ENCODE measurements at regions not wholly inside any gene's neighbourhood (a gene's known extent, or its start where the extent isn't known, plus 50 kb on each side); places are given as distances from the start of the nearest gene placed in this dataset.

GRCh38 chr4:59024257-59024656, 1914.1 kb upstream of the IGFBP7 start:
- no peak for DNase-seq (ENCODE audit: low read depth)
- Histone ChIP-seq H3K36me3 (ENCODE audit: control insufficient read depth, insufficient read depth, low read length) (no peaks in the 10 kb centered on the region), H3K4me3 (ENCODE audit: low read depth, low read length) (no peak overlapping the region), H3K27me3 (ENCODE audit: control insufficient read depth, insufficient read depth, low read length) (no peaks in the 10 kb centered on the region)
- TF ChIP-seq CTCF (IDR thresholded peaks at IDR 0.05; ENCODE audit: insufficient read depth, low read length, poor library complexity, severe bottlenecking): no peak

- no peak overlapping the region for H3K4me3 ChIP-seq (ENCODE audit: low read depth, low read length)
Measured at GRCh38 chr4:59037812-59038211, 1927.6 kb upstream of the IGFBP7 start.

GRCh38 chr4:59039046-59039445, 1928.9 kb upstream of the IGFBP7 start:
- H3K4me3 ChIP-seq (ENCODE audit: low read depth, low read length): no peak overlapping the region
- DNase-seq (ENCODE audit: low read depth): no peak
- H3K27me3 ChIP-seq (ENCODE audit: control insufficient read depth, insufficient read depth, low read length): no peaks in the 10 kb centered on the region
- no peak for TF ChIP-seq CTCF (IDR thresholded peaks at IDR 0.05; ENCODE audit: insufficient read depth, low read length, poor library complexity, severe bottlenecking)
- no peaks in the 10 kb centered on the region for H3K36me3 ChIP-seq (ENCODE audit: control insufficient read depth, insufficient read depth, low read length)

More at GRCh38 chr4:59037812-59038211, 1927.6 kb upstream of the IGFBP7 start:
- Histone ChIP-seq H3K36me3 (ENCODE audit: control insufficient read depth, insufficient read depth, low read length) (no peaks in the 10 kb centered on the region), H3K27me3 (ENCODE audit: control insufficient read depth, insufficient read depth, low read length) (no peaks in the 10 kb centered on the region)
- TF ChIP-seq CTCF (IDR thresholded peaks at IDR 0.05; ENCODE audit: insufficient read depth, low read length, poor library complexity, severe bottlenecking): no peak
- DNase-seq (ENCODE audit: low read depth): no peak

- no peak for DNase-seq (ENCODE audit: low read depth)
Measured at GRCh38 chr4:59044286-59044900, 1934.2 kb upstream of the IGFBP7 start.

GRCh38 chr4:59054086-59054485, 1943.9 kb upstream of the IGFBP7 start:
- no peak for DNase-seq (ENCODE audit: low read depth)
- no peak overlapping the region for H3K4me3 ChIP-seq (ENCODE audit: low read depth, low read length)
- H3K27me3 ChIP-seq (ENCODE audit: control insufficient read depth, insufficient read depth, low read length): no peaks in the 10 kb centered on the region
- no peaks in the 10 kb centered on the region for H3K36me3 ChIP-seq (ENCODE audit: control insufficient read depth, insufficient read depth, low read length)
- TF ChIP-seq CTCF (IDR thresholded peaks at IDR 0.05; ENCODE audit: insufficient read depth, low read length, poor library complexity, severe bottlenecking): no peak

More at GRCh38 chr4:59044286-59044900, 1934.2 kb upstream of the IGFBP7 start:
- no peaks in the 10 kb centered on the region for H3K36me3 ChIP-seq (ENCODE audit: control insufficient read depth, insufficient read depth, low read length)
- no peak for TF ChIP-seq CTCF (IDR thresholded peaks at IDR 0.05; ENCODE audit: insufficient read depth, low read length, poor library complexity, severe bottlenecking)
- no peak overlapping the region for H3K4me3 ChIP-seq (ENCODE audit: low read depth, low read length)
- no peaks in the 10 kb centered on the region for H3K27me3 ChIP-seq (ENCODE audit: control insufficient read depth, insufficient read depth, low read length)

GRCh38 chr4:59057804-59058203, 1947.6 kb upstream of the IGFBP7 start:
- no peak for DNase-seq (ENCODE audit: low read depth)
- Histone ChIP-seq H3K36me3 (ENCODE audit: control insufficient read depth, insufficient read depth, low read length) (no peaks in the 10 kb centered on the region), H3K27me3 (ENCODE audit: control insufficient read depth, insufficient read depth, low read length) (no peaks in the 10 kb centered on the region)

More at GRCh38 chr4:59057804-59058203, 1947.6 kb upstream of the IGFBP7 start:
- TF ChIP-seq CTCF (IDR thresholded peaks at IDR 0.05; ENCODE audit: insufficient read depth, low read length, poor library complexity, severe bottlenecking): no peak
- H3K4me3 ChIP-seq (ENCODE audit: low read depth, low read length): no peak overlapping the region

Measured in kidney epithelial cell (primary cell).